Hepatocyte (in vitro differentiated cells): ENCODE measurements at regions not wholly inside any gene's neighbourhood (a gene's known extent, or its start where the extent isn't known, plus 50 kb on each side); places are given as distances from the start of the nearest gene placed in this dataset. TPM values are rescaled to one million over a fixed set of nuclear protein-coding genes. Genes with fewer than 3 reads are reported as not detected.

ENCODE experiments used
- DNase-seq: peaks from one replicate; pipeline ENCODE4 v3.0.0-alpha.2; 2016; ENCODE audit warnings: low spot score
- H2AFZ ChIP-seq: fragments of 200-600 bp; sonication (generic); 2 replicates; pipeline ENCODE4 v1.6.0; 2016; ENCODE audit warnings: antibody characterized with exemption, mild to moderate bottlenecking
- H3K27ac ChIP-seq: fragments of 200-600 bp; sonication (generic); 2 replicates; pipeline ENCODE4 v1.5.1; 2016; ENCODE audit warnings: mild to moderate bottlenecking
- H3K27me3 ChIP-seq: fragments of 200-600 bp; sonication (generic); 2 replicates; pipeline ENCODE4 v1.6.1; 2016
- H3K36me3 ChIP-seq: fragments of 200-600 bp; sonication (generic); replicated peaks from 2 replicates; pipeline ENCODE4 v1.5.1; 2016; ENCODE audit warnings: low read depth; ENCODE audit not compliant: insufficient read depth
- H3K4me1 ChIP-seq: fragments of 200-600 bp; sonication (generic); 2 replicates; pipeline ENCODE4 v1.5.1; 2016; ENCODE audit warnings: mild to moderate bottlenecking, moderate library complexity; ENCODE audit not compliant: insufficient read depth
- H3K4me2 ChIP-seq: fragments of 200-600 bp; sonication (generic); 2 replicates; pipeline ENCODE4 v1.6.0; 2016
- H3K4me3 ChIP-seq: fragments of 200-600 bp; sonication (generic); 2 replicates; pipeline ENCODE4 v1.5.1; 2016; ENCODE audit warnings: mild to moderate bottlenecking
- H3K79me2 ChIP-seq: fragments of 200-600 bp; sonication (generic); 2 replicates; pipeline ENCODE4 v1.6.0; 2017; ENCODE audit warnings: mild to moderate bottlenecking
- H3K9me2 ChIP-seq: fragments of 200-600 bp; sonication (generic); replicated peaks from 2 replicates; pipeline ENCODE4 v1.6.0; 2017; ENCODE audit warnings: mild to moderate bottlenecking; ENCODE audit not compliant: insufficient read depth
- H3K9me3 ChIP-seq: fragments of 200-600 bp; sonication (generic); 2 replicates; pipeline ENCODE4 v1.5.1; 2016; ENCODE audit warnings: low read depth, mild to moderate bottlenecking
- H4K20me1 ChIP-seq: fragments of 200-600 bp; sonication (generic); 2 replicates; pipeline ENCODE4 v1.6.0; 2016; ENCODE audit warnings: mild to moderate bottlenecking; ENCODE audit not compliant: insufficient read depth, poor library complexity, severe bottlenecking
- EZH2 ChIP-seq: fragments of 200-600 bp; sonication (generic); IDR thresholded peaks from 2 replicates; pipeline ENCODE4 v1.6.1; 2016; ENCODE audit warnings: antibody characterized with exemption, mild to moderate bottlenecking, borderline replicate concordance
- EZH2phosphoT487 ChIP-seq: fragments of 200-600 bp; sonication (generic); IDR thresholded peaks from one replicate; pipeline ENCODE4 v1.6.1; 2018; ENCODE audit warnings: antibody characterized with exemption, mild to moderate bottlenecking, low read depth, moderate library complexity; ENCODE audit not compliant: unreplicated experiment, severe bottlenecking
- WGBS: methylation state at CpG from one replicate; pipeline ENCODE4 v1.1.6; 2016; ENCODE audit warnings: low lambda C conversion rate; ENCODE audit errors: missing lambda C conversion rate; 5-methylcytosine and 5-hydroxymethylcytosine counted together
- small RNA-seq: library from RNA; depleted of rRNA; stranded (forward); fragments of <200 nt; gene quantifications from one replicate; pipeline ENCODE3, GENCODE V24; 2014
- TF ChIP-seq, protein P1 (sequence below): fragments of 200-600 bp; sonication (generic); IDR thresholded peaks from 2 replicates; pipeline ENCODE4 v1.5.1; 2016; ENCODE audit warnings: antibody characterized with exemption, mild to moderate bottlenecking; ENCODE audit not compliant: poor library complexity

DNA sequence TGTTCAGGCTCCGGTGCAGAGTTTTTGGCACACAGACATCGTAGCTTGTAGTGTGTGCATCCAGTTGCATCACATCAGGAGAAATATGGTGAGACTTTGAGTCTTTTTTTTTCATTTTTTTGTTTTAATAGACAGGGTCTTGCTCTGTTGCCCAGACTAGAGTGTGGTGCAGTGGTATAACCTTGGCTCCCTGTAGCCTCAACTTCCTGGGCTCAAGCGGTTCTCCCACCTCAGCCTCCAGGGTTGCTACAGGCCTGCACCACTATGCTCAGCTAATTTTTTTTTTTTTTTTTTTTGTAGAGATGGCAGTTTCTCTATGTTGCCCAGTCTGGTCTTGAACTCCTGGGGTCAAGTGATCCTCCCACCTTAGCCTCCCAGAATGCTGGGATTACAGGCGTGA, 51.1 kb upstream of the TEX264 start:
- H3K4me2 ChIP-seq = no peak overlapping the region
- peaks cover 37% of the 10 kb centered on the region for H3K79me2 ChIP-seq
- H3K27me3 ChIP-seq = no peaks in the 10 kb centered on the region
- WGBS = 93% methylated on average over 4 of the region's 4 CpGs
- H3K4me1 ChIP-seq = peaks cover 22% of the 10 kb centered on the region
- no peaks in the 10 kb centered on the region for H4K20me1 ChIP-seq
- no peaks in the 10 kb centered on the region for H3K36me3 ChIP-seq
- H3K4me3 ChIP-seq = no peak overlapping the region
- no peak overlapping the region for H2AFZ ChIP-seq
- no peak for DNase-seq
- H3K9me2 ChIP-seq = no peaks in the 10 kb centered on the region
- TF ChIP-seq EZH2 (no peak), EZH2phosphoT487 (no peak)
- TF ChIP-seq, protein P1, sequence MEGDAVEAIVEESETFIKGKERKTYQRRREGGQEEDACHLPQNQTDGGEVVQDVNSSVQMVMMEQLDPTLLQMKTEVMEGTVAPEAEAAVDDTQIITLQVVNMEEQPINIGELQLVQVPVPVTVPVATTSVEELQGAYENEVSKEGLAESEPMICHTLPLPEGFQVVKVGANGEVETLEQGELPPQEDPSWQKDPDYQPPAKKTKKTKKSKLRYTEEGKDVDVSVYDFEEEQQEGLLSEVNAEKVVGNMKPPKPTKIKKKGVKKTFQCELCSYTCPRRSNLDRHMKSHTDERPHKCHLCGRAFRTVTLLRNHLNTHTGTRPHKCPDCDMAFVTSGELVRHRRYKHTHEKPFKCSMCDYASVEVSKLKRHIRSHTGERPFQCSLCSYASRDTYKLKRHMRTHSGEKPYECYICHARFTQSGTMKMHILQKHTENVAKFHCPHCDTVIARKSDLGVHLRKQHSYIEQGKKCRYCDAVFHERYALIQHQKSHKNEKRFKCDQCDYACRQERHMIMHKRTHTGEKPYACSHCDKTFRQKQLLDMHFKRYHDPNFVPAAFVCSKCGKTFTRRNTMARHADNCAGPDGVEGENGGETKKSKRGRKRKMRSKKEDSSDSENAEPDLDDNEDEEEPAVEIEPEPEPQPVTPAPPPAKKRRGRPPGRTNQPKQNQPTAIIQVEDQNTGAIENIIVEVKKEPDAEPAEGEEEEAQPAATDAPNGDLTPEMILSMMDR = no peak
- no peaks in the 10 kb centered on the region for H3K9me3 ChIP-seq
- peak overlapping the region; percentile 22 for H3K27ac ChIP-seq

DNA sequence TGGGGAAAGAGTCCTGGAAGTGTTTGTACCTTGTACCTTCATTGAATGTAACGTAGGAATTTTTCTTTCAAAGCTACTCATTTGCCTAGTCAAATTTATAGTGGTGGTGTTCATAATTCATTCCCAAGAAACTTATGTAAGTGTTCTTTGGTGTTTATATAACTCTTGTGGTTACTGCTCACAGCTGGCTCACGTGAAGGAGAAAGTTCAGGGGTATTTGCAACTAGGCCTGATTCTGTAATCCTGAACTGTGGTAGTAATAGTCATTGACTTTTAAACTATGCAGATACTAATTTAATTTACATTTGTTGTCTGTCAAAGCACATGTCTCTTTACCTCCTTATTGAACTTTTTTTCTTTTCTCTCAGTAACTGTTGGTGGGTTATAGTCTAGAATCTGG, 50.5 kb upstream of the TEX264 start:
- no peak for DNase-seq
- Histone ChIP-seq H3K4me2 (no peak overlapping the region), H3K79me2 (peaks cover 34% of the 10 kb centered on the region)

DNA sequence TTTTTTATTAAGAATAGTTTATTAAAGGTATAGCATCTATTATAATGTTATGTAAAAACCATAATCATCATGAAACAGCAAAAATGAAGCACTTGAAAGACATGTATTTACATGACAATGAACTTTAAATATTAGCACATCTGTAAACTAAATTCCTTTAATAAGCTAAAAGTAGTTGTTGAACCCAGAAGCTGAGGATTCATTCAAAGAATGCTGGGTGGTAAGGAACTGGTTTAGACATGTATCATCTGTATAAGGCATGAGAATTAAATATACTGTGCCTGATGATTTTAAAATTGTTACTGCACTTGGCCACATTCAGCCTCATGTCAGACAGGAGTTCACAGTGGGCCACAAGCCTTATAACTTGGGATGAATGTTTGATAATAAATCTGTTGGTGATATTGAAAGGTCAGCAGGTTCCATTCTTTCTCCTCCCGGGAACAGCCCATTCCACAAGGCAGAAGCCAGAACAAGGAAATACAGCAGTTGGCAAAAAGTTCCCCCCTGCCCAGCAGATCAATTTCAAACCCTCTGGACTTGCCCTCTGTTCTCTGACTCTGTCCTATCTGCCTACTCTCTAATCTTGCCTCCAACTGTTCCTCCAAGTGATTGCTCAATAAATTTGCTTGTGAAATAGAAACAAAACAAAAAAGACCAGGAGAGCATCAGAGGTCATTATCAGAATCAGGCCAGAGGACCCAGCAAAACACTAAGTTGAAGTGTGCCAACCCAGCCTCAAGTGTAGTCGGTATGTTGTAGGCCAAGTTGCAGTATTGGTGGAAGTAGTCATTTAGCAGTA, 49.8 kb upstream of the TEX264 start:
- no peaks in the 10 kb centered on the region for H3K36me3 ChIP-seq
- no peak for TF ChIP-seq EZH2
- TF ChIP-seq, protein P1 = no peak
- TF ChIP-seq EZH2phosphoT487 = no peak
- WGBS = 65% methylated on average over 2 of the region's 2 CpGs
- no peak overlapping the region for H2AFZ ChIP-seq
- peaks cover 32% of the 10 kb centered on the region for H3K79me2 ChIP-seq
- no peak overlapping the region for H3K4me2 ChIP-seq
- H3K4me3 ChIP-seq = no peak overlapping the region
- peak overlapping the region; percentile 28 for H3K27ac ChIP-seq
- peaks cover 22% of the 10 kb centered on the region for H3K4me1 ChIP-seq
- H3K9me3 ChIP-seq = no peaks in the 10 kb centered on the region
- H4K20me1 ChIP-seq = no peaks in the 10 kb centered on the region
- no peak for DNase-seq
- H3K27me3 ChIP-seq = no peaks in the 10 kb centered on the region
- H3K9me2 ChIP-seq = no peaks in the 10 kb centered on the region

More for the DNA sequence above, 50.5 kb upstream of the TEX264 start:
- WGBS = 57% methylated on average over 2 of the region's 2 CpGs
- H3K27me3 ChIP-seq = no peaks in the 10 kb centered on the region
- no peaks in the 10 kb centered on the region for H4K20me1 ChIP-seq
- H3K27ac ChIP-seq = peak overlapping the region; percentile 22
- H2AFZ ChIP-seq = no peak overlapping the region
- H3K9me3 ChIP-seq = no peaks in the 10 kb centered on the region
- H3K36me3 ChIP-seq = no peaks in the 10 kb centered on the region
- H3K4me1 ChIP-seq = peaks cover 22% of the 10 kb centered on the region
- TF ChIP-seq, protein P1 = no peak
- TF ChIP-seq EZH2phosphoT487 (no peak), EZH2 (no peak)
- no peak overlapping the region for H3K4me3 ChIP-seq
- H3K9me2 ChIP-seq = no peaks in the 10 kb centered on the region

Small RNA genes in the stretch of these regions (small RNA-seq; reads per million reads assigned to genes)
- gene RNU6ATAC29P = not detected
